ENCODE measurements at regions not wholly inside any gene's neighbourhood (a gene's known extent, or its start where the extent isn't known, plus 50 kb on each side); places are given as distances from the start of the nearest gene placed in this dataset.

DNA sequence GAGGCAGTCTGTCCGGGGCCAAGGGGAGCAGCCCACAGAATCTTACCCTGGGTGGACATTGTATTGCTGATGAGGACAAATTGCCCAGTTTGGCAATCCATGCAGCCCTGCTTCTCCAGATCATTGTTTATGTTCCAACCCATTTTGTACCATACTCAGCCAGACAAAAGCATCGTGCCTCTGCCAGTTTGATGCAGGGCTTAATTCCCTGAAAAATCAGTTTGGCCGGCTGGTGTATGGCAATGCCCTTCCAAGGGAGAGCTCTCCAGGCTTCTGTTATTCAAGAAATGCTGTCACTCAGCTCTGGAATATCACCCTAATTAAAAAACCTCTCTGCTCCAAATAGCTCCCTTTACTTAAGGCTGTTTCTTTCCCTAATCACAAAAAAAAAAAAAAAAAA lies 697.7 kb downstream of the TBC1D22A start:
- H3K27ac ChIP-seq (ENCODE audit: low read depth, low read length) = no peak overlapping the region
- H3F3A ChIP-seq (ENCODE audit: control insufficient read depth, insufficient read depth) = no peaks in the 10 kb centered on the region
- no peak overlapping the region for H3K4me2 ChIP-seq (ENCODE audit: low read length)
- H3K4me3 ChIP-seq (ENCODE audit: low read length) = no peak overlapping the region
- no peaks in the 10 kb centered on the region for H3K27me3 ChIP-seq (ENCODE audit: control insufficient read depth, low read length)
- H4K20me1 ChIP-seq (ENCODE audit: control insufficient read depth, insufficient read depth, low read depth, low read length) = no peaks in the 10 kb centered on the region
- no peaks in the 10 kb centered on the region for H3K9me3 ChIP-seq (ENCODE audit: control insufficient read depth, insufficient read depth, low read length)
- H3K4me1 ChIP-seq (ENCODE audit: control insufficient read depth, low read length) = no peaks in the 10 kb centered on the region
- no peaks in the 10 kb centered on the region for H3K9me2 ChIP-seq (replicated peaks; ENCODE audit: control insufficient read depth, low read length)
- no peak for TF ChIP-seq EZH2phosphoT487 (IDR thresholded peaks at IDR 0.05; ENCODE audit: borderline replicate concordance, low read length)
- TF ChIP-seq, protein P1, sequence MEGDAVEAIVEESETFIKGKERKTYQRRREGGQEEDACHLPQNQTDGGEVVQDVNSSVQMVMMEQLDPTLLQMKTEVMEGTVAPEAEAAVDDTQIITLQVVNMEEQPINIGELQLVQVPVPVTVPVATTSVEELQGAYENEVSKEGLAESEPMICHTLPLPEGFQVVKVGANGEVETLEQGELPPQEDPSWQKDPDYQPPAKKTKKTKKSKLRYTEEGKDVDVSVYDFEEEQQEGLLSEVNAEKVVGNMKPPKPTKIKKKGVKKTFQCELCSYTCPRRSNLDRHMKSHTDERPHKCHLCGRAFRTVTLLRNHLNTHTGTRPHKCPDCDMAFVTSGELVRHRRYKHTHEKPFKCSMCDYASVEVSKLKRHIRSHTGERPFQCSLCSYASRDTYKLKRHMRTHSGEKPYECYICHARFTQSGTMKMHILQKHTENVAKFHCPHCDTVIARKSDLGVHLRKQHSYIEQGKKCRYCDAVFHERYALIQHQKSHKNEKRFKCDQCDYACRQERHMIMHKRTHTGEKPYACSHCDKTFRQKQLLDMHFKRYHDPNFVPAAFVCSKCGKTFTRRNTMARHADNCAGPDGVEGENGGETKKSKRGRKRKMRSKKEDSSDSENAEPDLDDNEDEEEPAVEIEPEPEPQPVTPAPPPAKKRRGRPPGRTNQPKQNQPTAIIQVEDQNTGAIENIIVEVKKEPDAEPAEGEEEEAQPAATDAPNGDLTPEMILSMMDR (IDR thresholded peaks at IDR 0.05; ENCODE audit: low read depth, low read length, poor library complexity, severe bottlenecking) = no peak
- H3K79me2 ChIP-seq (ENCODE audit: control insufficient read depth, low read length) = no peaks in the 10 kb centered on the region
- H3K36me3 ChIP-seq (ENCODE audit: control insufficient read depth, low read length) = no peaks in the 10 kb centered on the region

DNA sequence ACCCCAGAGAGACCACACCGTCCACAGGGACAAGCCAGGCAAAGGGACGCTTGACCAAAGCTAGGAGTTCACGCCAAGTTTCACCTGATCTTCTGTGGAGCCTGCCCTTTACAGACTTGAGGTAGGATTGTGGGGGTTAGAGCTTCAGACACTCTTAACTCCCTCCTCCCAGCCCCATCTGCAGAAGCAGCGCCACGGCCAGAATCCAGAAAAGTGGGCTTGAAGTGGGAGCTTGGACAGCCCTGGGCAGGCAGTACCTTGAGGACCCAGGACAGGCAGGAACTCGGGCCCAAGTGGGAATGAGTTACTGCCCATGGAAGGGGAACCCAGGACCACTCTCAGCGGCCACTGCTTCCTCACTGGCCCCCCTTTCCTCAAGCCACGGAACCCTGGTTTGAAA lies 695.9 kb downstream of the TBC1D22A start:
- Histone ChIP-seq H3K4me3 (ENCODE audit: low read length) (no peak overlapping the region), H3K4me2 (ENCODE audit: low read length) (no peak overlapping the region), H3K27me3 (ENCODE audit: control insufficient read depth, low read length) (no peaks in the 10 kb centered on the region), H3K36me3 (ENCODE audit: control insufficient read depth, low read length) (no peaks in the 10 kb centered on the region), H3K79me2 (ENCODE audit: control insufficient read depth, low read length) (no peaks in the 10 kb centered on the region), H3K9me2 (replicated peaks; ENCODE audit: control insufficient read depth, low read length) (no peaks in the 10 kb centered on the region), H3K9me3 (ENCODE audit: control insufficient read depth, insufficient read depth, low read length) (no peaks in the 10 kb centered on the region), H3F3A (ENCODE audit: control insufficient read depth, insufficient read depth) (no peaks in the 10 kb centered on the region), H4K20me1 (ENCODE audit: control insufficient read depth, insufficient read depth, low read depth, low read length) (no peaks in the 10 kb centered on the region), H3K27ac (ENCODE audit: low read depth, low read length) (no peak overlapping the region), H3K4me1 (ENCODE audit: control insufficient read depth, low read length) (no peaks in the 10 kb centered on the region)
- TF ChIP-seq, protein P1 (IDR thresholded peaks at IDR 0.05; ENCODE audit: low read depth, low read length, poor library complexity, severe bottlenecking) = no peak
- TF ChIP-seq EZH2phosphoT487 (IDR thresholded peaks at IDR 0.05; ENCODE audit: borderline replicate concordance, low read length) = no peak

DNA sequence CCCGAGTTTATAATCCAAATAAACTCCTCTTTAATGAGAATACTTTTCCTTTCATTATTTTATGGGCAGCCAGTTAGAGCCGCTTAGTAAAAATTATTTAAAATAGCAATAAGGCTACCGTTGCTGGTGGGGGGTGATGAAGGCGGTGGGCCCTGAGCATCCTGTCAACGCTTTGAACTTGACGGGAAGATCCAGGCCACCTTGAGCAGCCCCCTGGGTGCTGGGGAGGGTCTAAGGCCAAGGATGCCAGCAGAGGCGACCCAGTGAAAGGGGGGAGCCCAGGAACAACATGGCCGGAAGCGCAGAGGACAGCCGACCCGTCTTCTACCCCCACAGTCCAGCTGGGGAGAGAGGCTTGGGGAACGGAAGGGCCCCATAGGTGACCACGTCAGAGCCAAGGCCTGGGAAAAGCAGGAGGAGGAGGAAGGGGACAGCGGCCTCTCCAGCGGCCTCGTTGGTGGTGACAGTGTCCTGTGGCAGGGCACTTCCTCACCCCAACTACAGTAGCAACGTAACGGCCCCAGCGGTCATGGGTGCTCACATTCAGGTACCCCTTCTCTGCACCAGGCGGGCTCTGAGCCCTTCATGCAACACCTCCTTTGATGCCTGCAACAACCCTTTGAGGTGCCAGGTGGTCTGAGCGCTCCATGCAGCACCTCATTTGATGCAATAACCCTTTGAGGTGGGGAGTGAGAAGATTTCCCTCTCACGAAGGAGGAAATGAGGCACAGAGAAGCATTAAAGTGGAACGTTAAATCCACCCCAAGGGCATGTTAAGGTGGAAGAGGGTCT lies 695.3 kb downstream of the TBC1D22A start:
- TF ChIP-seq EZH2phosphoT487 (IDR thresholded peaks at IDR 0.05; ENCODE audit: borderline replicate concordance, low read length) = no peak
- TF ChIP-seq, protein P1 (IDR thresholded peaks at IDR 0.05; ENCODE audit: low read depth, low read length, poor library complexity, severe bottlenecking) = no peak
- Histone ChIP-seq H3K9me3 (ENCODE audit: control insufficient read depth, insufficient read depth, low read length) (no peaks in the 10 kb centered on the region), H4K20me1 (ENCODE audit: control insufficient read depth, insufficient read depth, low read depth, low read length) (no peaks in the 10 kb centered on the region), H3K79me2 (ENCODE audit: control insufficient read depth, low read length) (no peaks in the 10 kb centered on the region), H3K9me2 (replicated peaks; ENCODE audit: control insufficient read depth, low read length) (no peaks in the 10 kb centered on the region), H3K36me3 (ENCODE audit: control insufficient read depth, low read length) (no peaks in the 10 kb centered on the region), H3K27me3 (ENCODE audit: control insufficient read depth, low read length) (no peaks in the 10 kb centered on the region), H3K4me2 (ENCODE audit: low read length) (no peak overlapping the region), H3K4me1 (ENCODE audit: control insufficient read depth, low read length) (no peaks in the 10 kb centered on the region), H3F3A (ENCODE audit: control insufficient read depth, insufficient read depth) (no peaks in the 10 kb centered on the region), H3K4me3 (ENCODE audit: low read length) (no peak overlapping the region), H3K27ac (ENCODE audit: low read depth, low read length) (no peak overlapping the region)
